ENCODE measurements at regions not wholly inside any gene's neighbourhood (a gene's known extent, or its start where the extent isn't known, plus 50 kb on each side); places are given as distances from the start of the nearest gene placed in this dataset.

DNA sequence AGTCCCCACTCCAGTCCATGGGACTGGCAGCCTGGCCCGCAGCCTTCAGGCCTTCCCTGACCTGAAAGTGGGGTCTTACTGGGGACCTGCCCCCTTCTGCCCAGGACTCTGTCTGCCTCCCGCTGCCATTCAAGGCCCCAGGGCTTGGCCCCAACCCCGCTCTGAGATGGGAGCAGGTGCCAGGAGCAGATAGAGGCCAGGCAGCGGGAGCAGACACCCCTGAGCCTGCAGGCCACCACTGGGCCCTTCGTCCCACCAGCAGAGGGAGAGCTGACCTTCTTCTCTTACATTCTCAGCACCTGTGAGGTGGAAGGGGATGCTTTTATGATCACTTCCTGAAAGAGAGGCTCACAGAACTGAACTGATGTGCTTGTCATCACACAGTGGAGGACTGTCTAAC, 62.2 kb upstream of the TINAGL1 start:
- TF ChIP-seq EP300 (IDR thresholded peaks at IDR 0.05; ENCODE audit: borderline replicate concordance in 1 of 2, low read depth in 1 of 2, low read length in 1 of 2) (no peak), CTCF (IDR thresholded peaks at IDR 0.05) (no peak), MAX (IDR thresholded peaks at IDR 0.05; ENCODE audit: low read depth) (no peak), NFIC (IDR thresholded peaks at IDR 0.05; ENCODE audit: borderline replicate concordance) (no peak), GATA2 (CRISPR knock-in tag; IDR thresholded peaks at IDR 0.05) (no peak), POLR2AphosphoS5 (IDR thresholded peaks at IDR 0.05; ENCODE audit: low read depth, low read length) (no peak), TEAD4 (IDR thresholded peaks at IDR 0.05; ENCODE audit: borderline replicate concordance, insufficient read depth) (no peak), JUND (IDR thresholded peaks at IDR 0.05) (no peak)
- TF ChIP-seq, protein P1, sequence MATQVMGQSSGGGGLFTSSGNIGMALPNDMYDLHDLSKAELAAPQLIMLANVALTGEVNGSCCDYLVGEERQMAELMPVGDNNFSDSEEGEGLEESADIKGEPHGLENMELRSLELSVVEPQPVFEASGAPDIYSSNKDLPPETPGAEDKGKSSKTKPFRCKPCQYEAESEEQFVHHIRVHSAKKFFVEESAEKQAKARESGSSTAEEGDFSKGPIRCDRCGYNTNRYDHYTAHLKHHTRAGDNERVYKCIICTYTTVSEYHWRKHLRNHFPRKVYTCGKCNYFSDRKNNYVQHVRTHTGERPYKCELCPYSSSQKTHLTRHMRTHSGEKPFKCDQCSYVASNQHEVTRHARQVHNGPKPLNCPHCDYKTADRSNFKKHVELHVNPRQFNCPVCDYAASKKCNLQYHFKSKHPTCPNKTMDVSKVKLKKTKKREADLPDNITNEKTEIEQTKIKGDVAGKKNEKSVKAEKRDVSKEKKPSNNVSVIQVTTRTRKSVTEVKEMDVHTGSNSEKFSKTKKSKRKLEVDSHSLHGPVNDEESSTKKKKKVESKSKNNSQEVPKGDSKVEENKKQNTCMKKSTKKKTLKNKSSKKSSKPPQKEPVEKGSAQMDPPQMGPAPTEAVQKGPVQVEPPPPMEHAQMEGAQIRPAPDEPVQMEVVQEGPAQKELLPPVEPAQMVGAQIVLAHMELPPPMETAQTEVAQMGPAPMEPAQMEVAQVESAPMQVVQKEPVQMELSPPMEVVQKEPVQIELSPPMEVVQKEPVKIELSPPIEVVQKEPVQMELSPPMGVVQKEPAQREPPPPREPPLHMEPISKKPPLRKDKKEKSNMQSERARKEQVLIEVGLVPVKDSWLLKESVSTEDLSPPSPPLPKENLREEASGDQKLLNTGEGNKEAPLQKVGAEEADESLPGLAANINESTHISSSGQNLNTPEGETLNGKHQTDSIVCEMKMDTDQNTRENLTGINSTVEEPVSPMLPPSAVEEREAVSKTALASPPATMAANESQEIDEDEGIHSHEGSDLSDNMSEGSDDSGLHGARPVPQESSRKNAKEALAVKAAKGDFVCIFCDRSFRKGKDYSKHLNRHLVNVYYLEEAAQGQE (IDR thresholded peaks at IDR 0.05; ENCODE audit: low read depth, low read length): no peak

Measured in SK-N-SH (cell line).